Osteocyte (in vitro differentiated cells): ENCODE measurements at regions not wholly inside any gene's neighbourhood (a gene's known extent, or its start where the extent isn't known, plus 50 kb on each side); places are given as distances from the start of the nearest gene placed in this dataset.

Experiments used
- DNase-seq: peaks from one replicate; pipeline ENCODE4 v3.0.0; 2021; ENCODE audit warnings: mixed read lengths; ENCODE audit not compliant: unreplicated experiment; ENCODE audit errors: extremely low spot score
- H3K27ac Mint-ChIP-seq: one replicate; pipeline ENCODE4 v1.8.0; 2021; ENCODE audit warnings: mild to moderate bottlenecking, mixed read lengths; ENCODE audit not compliant: unreplicated experiment
- H3K27me3 Mint-ChIP-seq: one replicate; pipeline ENCODE4 v1.8.0; 2021; ENCODE audit warnings: mixed read lengths; ENCODE audit not compliant: unreplicated experiment
- H3K36me3 Mint-ChIP-seq: one replicate; pipeline ENCODE4 v1.8.0; 2021; ENCODE audit warnings: mixed read lengths; ENCODE audit not compliant: unreplicated experiment
- H3K4me1 Mint-ChIP-seq: one replicate; pipeline ENCODE4 v1.8.0; 2021; ENCODE audit warnings: mixed read lengths; ENCODE audit not compliant: unreplicated experiment
- H3K4me3 Mint-ChIP-seq: one replicate; pipeline ENCODE4 v1.8.0; 2021; ENCODE audit warnings: mild to moderate bottlenecking, moderate library complexity, mixed read lengths; ENCODE audit not compliant: unreplicated experiment
- H3K9me3 Mint-ChIP-seq: one replicate; pipeline ENCODE4 v1.8.0; 2021; ENCODE audit warnings: mixed read lengths; ENCODE audit not compliant: unreplicated experiment
- TF ChIP-seq, protein P1 (sequence below): fragments of 200-600 bp; sonication (generic); IDR thresholded peaks from 2 replicates; pipeline ENCODE4 v1.5.0; 2021; ENCODE audit warnings: antibody characterized with exemption, mild to moderate bottlenecking, moderate library complexity

DNA sequence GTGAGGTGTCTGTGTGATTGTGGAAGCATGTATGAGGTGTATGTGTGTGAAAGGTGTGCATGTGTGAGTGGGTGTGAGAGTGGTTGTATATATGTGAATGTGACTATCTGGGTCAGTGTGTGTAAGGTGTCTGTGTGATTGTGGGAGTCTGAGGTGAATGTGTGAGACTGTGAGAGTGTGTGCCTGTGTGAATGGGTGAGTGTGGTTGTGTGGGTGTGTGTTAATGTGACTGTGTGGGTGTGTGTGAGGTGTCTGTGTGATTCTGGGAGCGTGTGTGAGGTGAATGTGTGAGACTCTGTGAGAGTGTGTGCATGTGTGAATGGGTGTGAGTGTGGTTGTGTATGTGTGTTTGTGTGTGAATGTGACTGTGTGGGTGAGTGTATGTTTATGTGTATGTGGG lies 385.1 kb downstream of the TCERG1L start:
- Mint-ChIP-seq H3K27me3 (no peaks in the 10 kb centered on the region), H3K27ac (no peak overlapping the region), H3K36me3 (no peaks in the 10 kb centered on the region), H3K4me1 (no peaks in the 10 kb centered on the region), H3K4me3 (no peak overlapping the region), H3K9me3 (peaks cover 13% of the 10 kb centered on the region)
- TF ChIP-seq, protein P1, sequence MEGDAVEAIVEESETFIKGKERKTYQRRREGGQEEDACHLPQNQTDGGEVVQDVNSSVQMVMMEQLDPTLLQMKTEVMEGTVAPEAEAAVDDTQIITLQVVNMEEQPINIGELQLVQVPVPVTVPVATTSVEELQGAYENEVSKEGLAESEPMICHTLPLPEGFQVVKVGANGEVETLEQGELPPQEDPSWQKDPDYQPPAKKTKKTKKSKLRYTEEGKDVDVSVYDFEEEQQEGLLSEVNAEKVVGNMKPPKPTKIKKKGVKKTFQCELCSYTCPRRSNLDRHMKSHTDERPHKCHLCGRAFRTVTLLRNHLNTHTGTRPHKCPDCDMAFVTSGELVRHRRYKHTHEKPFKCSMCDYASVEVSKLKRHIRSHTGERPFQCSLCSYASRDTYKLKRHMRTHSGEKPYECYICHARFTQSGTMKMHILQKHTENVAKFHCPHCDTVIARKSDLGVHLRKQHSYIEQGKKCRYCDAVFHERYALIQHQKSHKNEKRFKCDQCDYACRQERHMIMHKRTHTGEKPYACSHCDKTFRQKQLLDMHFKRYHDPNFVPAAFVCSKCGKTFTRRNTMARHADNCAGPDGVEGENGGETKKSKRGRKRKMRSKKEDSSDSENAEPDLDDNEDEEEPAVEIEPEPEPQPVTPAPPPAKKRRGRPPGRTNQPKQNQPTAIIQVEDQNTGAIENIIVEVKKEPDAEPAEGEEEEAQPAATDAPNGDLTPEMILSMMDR, result no peak
- DNase-seq, result peak; percentile 21

DNA sequence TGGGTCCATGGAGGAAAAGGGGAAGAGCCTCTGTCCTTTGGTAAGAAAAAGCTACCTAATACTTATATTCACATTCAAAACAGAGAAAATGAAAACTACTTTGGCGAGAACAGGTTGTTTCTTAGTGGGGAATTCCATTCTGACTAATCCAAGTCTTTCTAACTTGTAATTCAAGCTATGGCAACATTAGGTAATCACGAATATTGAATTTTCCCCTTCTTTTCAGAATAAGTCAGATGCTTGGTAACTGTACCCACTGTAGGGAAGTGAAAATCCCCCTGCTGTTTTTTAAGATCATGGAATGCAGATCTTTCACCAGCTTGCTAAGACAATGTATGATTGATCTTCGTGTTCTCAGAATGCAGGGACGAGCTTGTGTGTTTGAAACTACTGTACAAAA lies 384.4 kb downstream of the TCERG1L start:
- no peak overlapping the region for H3K4me3 Mint-ChIP-seq
- H3K4me1 Mint-ChIP-seq, result no peaks in the 10 kb centered on the region
- H3K27me3 Mint-ChIP-seq, result no peaks in the 10 kb centered on the region
- no peaks in the 10 kb centered on the region for H3K36me3 Mint-ChIP-seq
- peaks cover 14% of the 10 kb centered on the region for H3K9me3 Mint-ChIP-seq
- DNase-seq, result no peak
- H3K27ac Mint-ChIP-seq, result no peak overlapping the region
- TF ChIP-seq, protein P1, result no peak

DNA sequence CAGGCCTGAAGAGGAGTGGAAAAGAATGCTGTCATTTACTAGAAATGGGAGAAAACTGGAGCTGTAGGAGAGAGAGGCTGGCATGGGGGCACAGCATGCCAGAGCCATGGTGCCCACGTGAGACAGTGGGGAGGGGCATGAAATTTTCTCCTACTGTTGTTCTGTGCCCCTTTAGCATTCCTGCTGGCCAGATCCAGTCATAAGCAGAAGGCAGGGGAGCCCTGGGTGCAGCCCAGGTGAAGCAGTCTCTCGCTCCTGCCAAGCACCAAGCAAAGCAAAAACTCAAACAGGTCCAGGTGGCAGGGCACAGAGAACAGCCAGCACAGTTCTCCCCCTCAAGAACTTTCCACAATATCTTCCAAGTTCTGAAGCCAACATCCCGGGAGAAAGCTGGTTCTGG lies 383.2 kb downstream of the TCERG1L start:
- TF ChIP-seq, protein P1, result no peak
- DNase-seq, result peak; percentile 53
- Mint-ChIP-seq H3K4me3 (no peak overlapping the region), H3K27me3 (no peaks in the 10 kb centered on the region), H3K9me3 (peaks cover 22% of the 10 kb centered on the region), H3K36me3 (no peaks in the 10 kb centered on the region), H3K4me1 (no peaks in the 10 kb centered on the region), H3K27ac (no peak overlapping the region)

DNA sequence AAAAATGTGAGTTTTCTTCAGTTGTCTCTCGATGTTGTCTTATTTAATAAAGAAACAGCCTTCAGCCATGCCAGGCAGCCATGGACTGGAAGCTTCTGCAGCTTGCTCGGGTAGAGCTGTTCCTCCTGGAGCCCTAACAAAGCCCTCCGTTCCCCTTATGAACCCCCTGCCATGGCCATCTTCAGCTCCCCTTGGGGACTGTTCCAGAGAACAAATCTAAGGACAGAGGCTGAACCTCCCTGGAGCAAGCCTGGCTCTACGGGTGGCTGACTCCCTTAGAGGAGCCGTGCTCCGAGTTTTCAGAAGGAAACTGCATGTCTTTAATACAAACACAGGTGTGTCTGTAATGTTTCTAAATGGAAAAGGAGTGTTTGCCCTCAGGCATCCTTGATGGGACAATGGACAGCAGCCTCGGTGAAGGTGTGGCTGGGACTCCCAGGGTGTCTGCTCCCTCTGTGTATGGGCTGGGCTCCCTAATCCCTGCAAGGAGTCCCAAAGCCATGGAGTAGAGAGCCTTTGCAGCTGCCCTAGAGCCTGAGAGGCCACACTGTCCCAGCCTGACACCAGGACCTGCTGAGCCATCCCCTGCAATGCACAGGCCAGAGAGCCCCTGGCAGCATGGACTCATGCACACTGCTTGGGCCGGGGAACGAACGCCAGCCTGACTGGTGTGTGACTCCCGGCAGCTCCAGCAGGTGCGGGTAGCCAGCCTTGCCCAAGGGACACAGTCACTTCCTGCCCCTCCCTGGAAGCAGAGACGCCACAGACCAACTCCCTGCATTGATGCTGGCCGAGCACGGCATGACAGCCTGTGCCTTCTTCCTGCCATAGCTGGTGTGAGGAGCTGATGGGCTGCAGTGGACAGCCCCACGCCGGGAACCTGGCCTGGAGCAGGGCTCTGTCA lies 381.8 kb downstream of the TCERG1L start:
- H3K9me3 Mint-ChIP-seq, result peaks cover 27% of the 10 kb centered on the region
- no peaks in the 10 kb centered on the region for H3K4me1 Mint-ChIP-seq
- H3K36me3 Mint-ChIP-seq, result no peaks in the 10 kb centered on the region
- no peaks in the 10 kb centered on the region for H3K27me3 Mint-ChIP-seq
- H3K4me3 Mint-ChIP-seq, result no peak overlapping the region
- TF ChIP-seq, protein P1, result no peak
- DNase-seq, result peak; percentile 76
- no peak overlapping the region for H3K27ac Mint-ChIP-seq

DNA sequence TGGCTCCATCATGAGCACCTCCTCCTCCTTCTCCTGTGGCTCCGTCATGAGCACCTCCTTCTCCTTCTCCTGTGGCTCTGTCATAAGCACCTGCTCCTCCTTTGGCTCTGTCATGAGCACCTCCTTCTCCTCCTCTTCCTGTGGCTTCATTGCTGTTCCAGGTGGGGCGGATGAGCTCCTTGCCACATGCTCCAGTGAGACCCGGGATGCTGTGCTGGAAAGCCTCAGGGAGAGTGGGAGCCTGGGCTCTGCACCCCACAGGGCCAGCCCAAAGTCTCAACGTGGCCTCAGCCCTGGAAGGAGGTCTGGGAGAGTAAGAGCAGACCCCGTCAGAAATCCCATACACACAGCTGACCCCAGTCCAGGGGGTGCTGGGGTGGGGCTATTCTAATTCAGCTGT lies 380.7 kb downstream of the TCERG1L start:
- DNase-seq, result peak; percentile 77
- Mint-ChIP-seq H3K4me3 (no peak overlapping the region), H3K4me1 (no peaks in the 10 kb centered on the region), H3K27me3 (no peaks in the 10 kb centered on the region), H3K36me3 (no peaks in the 10 kb centered on the region), H3K27ac (no peak overlapping the region), H3K9me3 (peaks cover 31% of the 10 kb centered on the region)
- TF ChIP-seq, protein P1, result no peak
